ENCODE measurements at regions not wholly inside any gene's neighbourhood (a gene's known extent, or its start where the extent isn't known, plus 50 kb on each side); places are given as distances from the start of the nearest gene placed in this dataset.
"Not testable (repeated sequence)": the region's sequence is repeated elsewhere in the genome, so short reads cannot be mapped to it uniquely, and the experiment has no call there.

DNA sequence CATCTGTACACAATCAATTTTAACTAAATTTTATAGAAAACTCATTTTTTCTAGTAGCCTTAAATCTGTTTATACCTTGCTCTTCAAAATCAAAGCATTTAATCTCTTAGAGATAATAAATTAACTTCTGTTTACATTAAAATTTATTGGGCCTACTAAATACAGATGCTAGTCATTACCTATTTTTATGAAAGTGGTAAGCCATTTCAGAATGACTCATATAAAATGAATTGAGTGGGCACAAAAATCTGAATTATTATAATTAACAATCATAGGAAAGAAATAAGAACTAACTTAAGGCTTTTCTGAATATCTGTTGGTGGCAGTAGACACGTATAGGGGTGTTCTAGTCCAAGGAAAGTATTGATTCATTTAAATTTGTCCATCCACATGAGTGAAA is 157.9 kb downstream of the KCNJ2 start:
- no peaks in the 10 kb centered on the region for H3K4me1 ChIP-seq (ENCODE audit: control insufficient read depth, insufficient read depth, low read length, poor library complexity, severe bottlenecking)
- H3K4me3 ChIP-seq (ENCODE audit: low read depth, low read length) = no peak overlapping the region
- Mint-ChIP-seq H3K4me3 (no peak overlapping the region), H3K36me3 (no peaks in the 10 kb centered on the region), H3K4me1 (no peaks in the 10 kb centered on the region), H3K9me3 (peaks cover 2 to 14% (median 5%) of the 10 kb centered on the region in 7 donors), H3K27ac (no peak overlapping the region), H3K27me3 (no peaks in the 10 kb centered on the region)
- H3K27ac ChIP-seq (ENCODE audit: insufficient read depth, low read length, poor library complexity, severe bottlenecking) = no peak overlapping the region
- DNase-seq (no peak), ATAC-seq (ENCODE audit: low read depth in 2 of 2) (no peak)
- no peaks in the 10 kb centered on the region for H3K9me3 ChIP-seq (ENCODE audit: control insufficient read depth in 2 of 2, low read length in 2 of 2)
- H3K27me3 ChIP-seq (ENCODE audit: control insufficient read depth, insufficient read depth, low read length) = no peaks in the 10 kb centered on the region
- H3K36me3 ChIP-seq (ENCODE audit: control insufficient read depth, insufficient read depth, low read length) = no peaks in the 10 kb centered on the region

DNA sequence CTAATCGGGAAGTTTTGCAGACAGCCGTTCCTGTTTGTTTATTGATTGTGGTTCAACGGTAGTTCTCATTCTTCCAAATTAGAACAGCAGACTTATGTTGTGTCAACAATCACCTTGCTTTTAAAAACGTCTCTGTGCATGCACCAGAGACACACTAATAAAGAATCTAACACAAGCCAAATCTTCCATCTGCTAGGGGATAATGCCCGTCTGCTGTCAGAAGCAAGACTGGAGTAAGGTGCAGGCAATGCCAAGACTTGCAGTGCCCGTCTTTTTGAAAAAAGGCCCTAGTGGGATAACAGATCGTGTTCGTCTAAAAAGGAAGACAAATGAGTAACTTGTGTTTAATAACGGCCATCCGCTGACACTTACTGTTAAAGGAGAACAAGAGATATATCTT is 158.4 kb downstream of the KCNJ2 start:
- no peaks in the 10 kb centered on the region for H3K4me1 Mint-ChIP-seq
- ATAC-seq (ENCODE audit: low read depth in 2 of 2) (no peak), DNase-seq (no peak)
- no peaks in the 10 kb centered on the region for H3K36me3 ChIP-seq (ENCODE audit: control insufficient read depth, insufficient read depth, low read length)
- H3K36me3 Mint-ChIP-seq = no peaks in the 10 kb centered on the region
- H3K4me1 ChIP-seq (ENCODE audit: control insufficient read depth, insufficient read depth, low read length, poor library complexity, severe bottlenecking) = no peaks in the 10 kb centered on the region
- no peaks in the 10 kb centered on the region for H3K27me3 Mint-ChIP-seq
- H3K27me3 ChIP-seq (ENCODE audit: control insufficient read depth, insufficient read depth, low read length) = no peaks in the 10 kb centered on the region
- no peak overlapping the region for H3K27ac ChIP-seq (ENCODE audit: insufficient read depth, low read length, poor library complexity, severe bottlenecking)
- H3K9me3 Mint-ChIP-seq = peaks cover 2 to 12% (median 3%) of the 10 kb centered on the region in 7 donors
- no peak overlapping the region for H3K4me3 Mint-ChIP-seq
- no peaks in the 10 kb centered on the region for H3K9me3 ChIP-seq (ENCODE audit: control insufficient read depth in 2 of 2, low read length in 2 of 2)
- no peak overlapping the region for H3K27ac Mint-ChIP-seq
- H3K4me3 ChIP-seq (ENCODE audit: low read depth, low read length) = no peak overlapping the region

DNA sequence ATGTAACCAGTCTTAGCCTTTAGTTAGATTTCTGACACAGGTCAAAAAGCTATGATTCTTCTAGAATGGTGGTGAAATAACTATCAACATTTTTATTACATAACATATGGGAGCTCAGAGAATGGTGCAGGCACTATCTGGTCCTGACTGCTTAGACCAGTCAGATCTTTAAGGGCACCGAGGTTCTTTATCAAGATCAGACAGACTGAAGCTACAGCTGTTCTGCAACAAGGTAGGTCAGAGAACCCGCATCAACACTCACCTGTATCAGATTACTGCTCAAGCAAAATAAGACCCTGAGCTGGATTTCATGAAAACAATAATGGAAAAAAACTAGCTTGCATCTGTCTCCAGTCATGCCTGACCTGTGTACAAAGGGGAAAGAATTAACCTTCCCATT is 160.4 kb downstream of the KCNJ2 start:
- no peak overlapping the region for H3K4me3 ChIP-seq (ENCODE audit: low read depth, low read length)
- H3K4me1 Mint-ChIP-seq = no peaks in the 10 kb centered on the region
- H3K36me3 Mint-ChIP-seq = no peaks in the 10 kb centered on the region
- no peaks in the 10 kb centered on the region for H3K27me3 Mint-ChIP-seq
- H3K27ac Mint-ChIP-seq = no peak overlapping the region
- ATAC-seq (ENCODE audit: low read depth in 2 of 2) (no peak), DNase-seq (no peak)
- no peaks in the 10 kb centered on the region for H3K9me3 ChIP-seq (ENCODE audit: control insufficient read depth in 2 of 2, low read length in 2 of 2)
- no peak overlapping the region for H3K27ac ChIP-seq (ENCODE audit: insufficient read depth, low read length, poor library complexity, severe bottlenecking)
- no peaks in the 10 kb centered on the region for H3K36me3 ChIP-seq (ENCODE audit: control insufficient read depth, insufficient read depth, low read length)
- H3K27me3 ChIP-seq (ENCODE audit: control insufficient read depth, insufficient read depth, low read length) = no peaks in the 10 kb centered on the region
- H3K4me3 Mint-ChIP-seq = no peak overlapping the region
- no peaks in the 10 kb centered on the region for H3K4me1 ChIP-seq (ENCODE audit: control insufficient read depth, insufficient read depth, low read length, poor library complexity, severe bottlenecking)
- H3K9me3 Mint-ChIP-seq = peaks cover 0 to 18% (median 3%) of the 10 kb centered on the region in 7 donors

DNA sequence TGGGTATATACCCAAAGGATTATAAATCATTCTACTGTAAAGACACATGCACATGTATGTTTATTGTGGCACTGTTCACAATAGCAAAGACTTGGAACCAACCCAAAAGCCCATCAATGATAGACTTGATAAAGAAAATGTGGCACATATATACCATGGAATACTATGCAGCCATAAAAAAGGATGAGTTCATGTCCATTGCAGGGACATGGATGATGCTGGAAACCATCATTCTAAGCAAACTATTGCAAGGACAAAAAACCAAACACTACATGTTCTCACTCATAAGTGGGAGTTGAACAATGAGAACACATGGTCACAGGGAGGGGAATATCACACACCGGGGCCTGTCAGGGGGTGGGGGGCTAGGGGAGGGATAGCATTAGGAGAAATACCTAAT is 161.7 kb downstream of the KCNJ2 start:
- not testable (repeated sequence) for H3K4me3 Mint-ChIP-seq

DNA sequence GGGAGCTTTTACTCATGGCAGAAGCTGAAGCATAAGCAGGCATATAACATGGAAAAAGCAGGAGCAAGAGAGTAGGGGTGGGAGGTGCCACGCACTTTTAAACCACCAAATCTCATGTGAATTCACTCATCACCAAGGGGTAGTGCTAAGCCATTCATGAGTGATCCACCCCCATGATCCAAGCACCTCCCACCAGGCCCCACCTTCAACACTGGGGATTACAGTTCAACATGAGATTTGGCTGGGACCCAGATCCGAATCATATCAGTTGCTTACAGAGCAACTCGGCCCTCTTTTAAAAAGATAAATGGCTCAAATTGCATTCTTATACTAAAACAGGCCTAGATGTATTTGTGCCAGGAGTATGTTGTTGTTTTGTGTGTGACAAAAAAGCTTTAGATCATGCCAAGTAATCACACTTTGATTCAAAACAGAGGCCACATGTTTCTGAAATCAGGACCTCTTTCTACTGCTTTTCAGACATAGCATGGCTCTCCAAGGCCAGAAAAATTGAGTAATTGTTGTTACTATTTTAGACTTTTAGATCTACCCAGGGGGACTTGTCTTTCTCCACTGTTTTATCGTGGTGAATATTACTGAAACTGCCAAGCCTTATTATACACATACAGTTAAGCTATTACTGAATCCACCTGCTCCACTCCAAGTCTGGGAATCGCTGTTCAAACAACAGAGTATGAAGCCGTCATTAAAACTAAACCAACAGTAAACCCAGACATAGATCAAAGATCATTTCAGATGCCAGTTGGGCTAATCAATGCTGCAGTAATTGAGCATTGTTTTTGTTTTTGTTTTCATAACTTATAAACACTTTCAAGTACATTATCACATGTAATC is 163.3 kb downstream of the KCNJ2 start:
- H3K27me3 Mint-ChIP-seq = no peaks in the 10 kb centered on the region
- no peak overlapping the region for H3K4me3 Mint-ChIP-seq

More for the DNA sequence above, 161.7 kb downstream of the KCNJ2 start:
- not testable (repeated sequence) for ATAC-seq (ENCODE audit: low read depth in 2 of 2); H3K4me3 ChIP-seq (ENCODE audit: low read depth, low read length); H3K4me1 ChIP-seq (ENCODE audit: control insufficient read depth, insufficient read depth, low read length, poor library complexity, severe bottlenecking); H3K36me3 Mint-ChIP-seq; DNase-seq; H3K9me3 ChIP-seq (ENCODE audit: control insufficient read depth in 2 of 2, low read length in 2 of 2); H3K27me3 Mint-ChIP-seq; H3K27ac Mint-ChIP-seq; H3K36me3 ChIP-seq (ENCODE audit: control insufficient read depth, insufficient read depth, low read length); H3K27ac ChIP-seq (ENCODE audit: insufficient read depth, low read length, poor library complexity, severe bottlenecking); H3K4me1 Mint-ChIP-seq; H3K27me3 ChIP-seq (ENCODE audit: control insufficient read depth, insufficient read depth, low read length)
- H3K9me3 Mint-ChIP-seq = peaks cover 0 to 17% (median 3%) of the 10 kb centered on the region in 7 donors

DNA sequence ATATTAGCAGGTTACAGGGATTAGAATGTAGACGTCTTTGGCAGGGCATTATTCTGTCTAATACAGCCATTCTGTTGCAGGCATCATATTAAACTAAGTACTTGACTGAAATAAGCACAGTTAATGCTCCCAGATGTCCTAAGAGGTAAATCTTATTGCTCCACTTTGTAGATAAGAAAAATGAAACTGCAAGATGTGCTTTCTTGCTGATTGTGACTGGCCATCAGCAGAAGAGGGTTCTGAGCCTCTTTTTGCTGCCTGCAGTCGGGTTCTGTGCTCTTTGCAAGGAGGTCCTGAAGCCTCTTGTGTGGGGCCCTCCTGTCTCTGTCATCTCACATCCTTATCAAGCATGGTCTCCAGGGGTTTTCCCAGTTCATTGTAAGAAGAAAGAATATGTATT is 167.1 kb downstream of the KCNJ2 start:
- no peaks in the 10 kb centered on the region for H3K4me1 ChIP-seq (ENCODE audit: control insufficient read depth, insufficient read depth, low read length, poor library complexity, severe bottlenecking)

More for the DNA sequence above, 163.3 kb downstream of the KCNJ2 start:
- Mint-ChIP-seq H3K9me3 (peaks cover 0 to 13% (median 4%) of the 10 kb centered on the region in 7 donors), H3K36me3 (no peaks in the 10 kb centered on the region), H3K27ac (no peak overlapping the region), H3K4me1 (peaks cover 0 to 4% (median 0%) of the 10 kb centered on the region in 4 donors)
- no peak for DNase-seq
- ATAC-seq (ENCODE audit: low read depth in 2 of 2) = no peak
- no peak overlapping the region for H3K27ac ChIP-seq (ENCODE audit: insufficient read depth, low read length, poor library complexity, severe bottlenecking)
- no peaks in the 10 kb centered on the region for H3K4me1 ChIP-seq (ENCODE audit: control insufficient read depth, insufficient read depth, low read length, poor library complexity, severe bottlenecking)
- H3K27me3 ChIP-seq (ENCODE audit: control insufficient read depth, insufficient read depth, low read length) = no peaks in the 10 kb centered on the region
- H3K4me3 ChIP-seq (ENCODE audit: low read depth, low read length) = no peak overlapping the region
- H3K36me3 ChIP-seq (ENCODE audit: control insufficient read depth, insufficient read depth, low read length) = no peaks in the 10 kb centered on the region
- no peaks in the 10 kb centered on the region for H3K9me3 ChIP-seq (ENCODE audit: control insufficient read depth in 2 of 2, low read length in 2 of 2)

DNA sequence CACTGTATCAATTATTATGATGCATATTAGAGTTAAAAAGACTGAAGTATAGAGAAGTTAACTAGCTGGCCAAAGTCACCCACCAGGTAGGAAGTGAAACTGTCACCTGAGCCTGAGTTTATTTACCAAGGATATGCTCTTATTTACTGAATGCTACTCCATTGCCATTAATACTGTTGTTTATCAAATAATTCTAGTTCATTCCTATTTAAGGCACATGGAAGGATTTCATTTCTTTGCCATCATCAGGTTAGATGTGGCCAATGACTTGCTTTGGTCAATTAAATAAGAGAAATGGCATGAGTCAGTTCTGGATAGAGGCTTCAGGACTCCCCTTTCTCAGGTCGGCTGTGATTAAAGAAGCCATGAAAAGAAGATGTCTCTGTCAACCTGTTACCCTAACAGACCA is 169.6 kb downstream of the KCNJ2 start:
- no peaks in the 10 kb centered on the region for H3K36me3 Mint-ChIP-seq
- H3K36me3 ChIP-seq (ENCODE audit: control insufficient read depth, insufficient read depth, low read length) = no peaks in the 10 kb centered on the region
- peaks cover 0 to 4% (median 0%) of the 10 kb centered on the region in 4 donors for H3K4me1 Mint-ChIP-seq
- H3K9me3 Mint-ChIP-seq = peaks cover 3 to 9% (median 4%) of the 10 kb centered on the region in 7 donors
- no peaks in the 10 kb centered on the region for H3K9me3 ChIP-seq (ENCODE audit: control insufficient read depth in 2 of 2, low read length in 2 of 2)
- no peak for ATAC-seq (ENCODE audit: low read depth in 2 of 2)
- no peak overlapping the region for H3K27ac Mint-ChIP-seq
- H3K4me3 ChIP-seq (ENCODE audit: low read depth, low read length) = no peak overlapping the region
- no peaks in the 10 kb centered on the region for H3K27me3 Mint-ChIP-seq
- no peaks in the 10 kb centered on the region for H3K27me3 ChIP-seq (ENCODE audit: control insufficient read depth, insufficient read depth, low read length)
- H3K4me1 ChIP-seq (ENCODE audit: control insufficient read depth, insufficient read depth, low read length, poor library complexity, severe bottlenecking) = no peaks in the 10 kb centered on the region
- DNase-seq = no peak
- H3K27ac ChIP-seq (ENCODE audit: insufficient read depth, low read length, poor library complexity, severe bottlenecking) = no peak overlapping the region
- H3K4me3 Mint-ChIP-seq = no peak overlapping the region

More for the DNA sequence above, 167.1 kb downstream of the KCNJ2 start:
- ATAC-seq (ENCODE audit: low read depth in 2 of 2) = no peak
- Histone ChIP-seq H3K36me3 (ENCODE audit: control insufficient read depth, insufficient read depth, low read length) (no peaks in the 10 kb centered on the region), H3K27me3 (ENCODE audit: control insufficient read depth, insufficient read depth, low read length) (no peaks in the 10 kb centered on the region), H3K27ac (ENCODE audit: insufficient read depth, low read length, poor library complexity, severe bottlenecking) (no peak overlapping the region), H3K4me3 (ENCODE audit: low read depth, low read length) (no peak overlapping the region), H3K9me3 (ENCODE audit: control insufficient read depth in 2 of 2, low read length in 2 of 2) (no peaks in the 10 kb centered on the region)
- Mint-ChIP-seq H3K9me3 (peaks cover 1 to 9% (median 4%) of the 10 kb centered on the region in 7 donors), H3K27me3 (no peaks in the 10 kb centered on the region), H3K36me3 (no peaks in the 10 kb centered on the region), H3K27ac (no peak overlapping the region), H3K4me1 (peaks cover 0 to 4% (median 0%) of the 10 kb centered on the region in 4 donors), H3K4me3 (no peak overlapping the region)
- no peak for DNase-seq

DNA sequence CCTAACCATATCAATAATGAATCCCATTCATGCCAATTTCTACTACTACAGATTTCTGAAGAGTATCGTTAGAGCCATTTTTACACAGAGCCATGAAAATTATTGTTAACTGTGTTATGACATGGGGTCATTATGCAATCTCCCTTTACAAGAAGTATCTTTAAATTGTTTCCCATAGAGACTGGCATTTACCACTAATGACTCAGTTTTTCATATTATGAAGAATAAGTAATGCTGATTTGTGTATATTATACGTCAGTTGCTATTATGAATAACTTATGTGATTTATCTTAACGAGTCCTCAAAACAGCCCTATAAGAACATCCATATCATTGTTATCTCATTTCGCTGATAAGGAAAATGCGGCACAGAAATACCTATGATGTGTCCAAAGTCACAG is 173.8 kb downstream of the KCNJ2 start:
- DNase-seq (no peak), ATAC-seq (ENCODE audit: low read depth in 2 of 2) (no peak)
- Mint-ChIP-seq H3K9me3 (peaks cover under 1 to 10% (median 5%) of the 10 kb centered on the region in 7 donors), H3K27me3 (no peaks in the 10 kb centered on the region), H3K4me1 (no peaks in the 10 kb centered on the region), H3K4me3 (no peak overlapping the region), H3K36me3 (no peaks in the 10 kb centered on the region), H3K27ac (no peak overlapping the region)
- Histone ChIP-seq H3K9me3 (ENCODE audit: control insufficient read depth in 2 of 2, low read length in 2 of 2) (no peaks in the 10 kb centered on the region), H3K36me3 (ENCODE audit: control insufficient read depth, insufficient read depth, low read length) (no peaks in the 10 kb centered on the region), H3K27me3 (ENCODE audit: control insufficient read depth, insufficient read depth, low read length) (no peaks in the 10 kb centered on the region), H3K4me3 (ENCODE audit: low read depth, low read length) (no peak overlapping the region), H3K4me1 (ENCODE audit: control insufficient read depth, insufficient read depth, low read length, poor library complexity, severe bottlenecking) (no peaks in the 10 kb centered on the region), H3K27ac (ENCODE audit: insufficient read depth, low read length, poor library complexity, severe bottlenecking) (no peak overlapping the region)
